MCF 10A (cell line): ENCODE measurements at regions not wholly inside any gene's neighbourhood (a gene's known extent, or its start where the extent isn't known, plus 50 kb on each side); places are given as distances from the start of the nearest gene placed in this dataset.

Experiments used
- BruUV-seq: library from RNA; stranded (reverse); fragments of 400-500 nt; replicated peaks from 2 replicates; lab custom pipeline; 2021; lab: Mats Ljungman, UMichigan
- CTCF ChIA-PET: fragments of 300-600 bp; sonication (Branson Sonifier 250); formaldehyde crosslinking; extraction: SDS; loops from one replicate; lab custom pipeline; 2021; ENCODE audit warnings: antibody characterized with exemption, inconsistent platforms; lab: Yijun Ruan, JAX
- POLR2A ChIA-PET: fragments of 300-600, 350-650 bp; sonication (Branson Sonifier 250); formaldehyde crosslinking; extraction: SDS; loops from one replicate; lab custom pipeline; 2020; ENCODE audit warnings: antibody characterized with exemption, inconsistent platforms; lab: Yijun Ruan, JAX
- DNase-seq: peaks from one replicate; pipeline ENCODE4 v3.0.0-alpha.2; 2018; ENCODE audit not compliant: unreplicated experiment
- H3K27ac Mint-ChIP-seq: one replicate; pipeline ENCODE4 v1.8.0; 2022; ENCODE audit warnings: mild to moderate bottlenecking, low read depth, mixed read lengths; ENCODE audit not compliant: unreplicated experiment
- H3K27me3 Mint-ChIP-seq: one replicate; pipeline ENCODE4 v1.8.0; 2022; ENCODE audit warnings: mixed read lengths; ENCODE audit not compliant: insufficient read depth, unreplicated experiment
- H3K36me3 Mint-ChIP-seq: one replicate; pipeline ENCODE4 v1.8.0; 2022; ENCODE audit warnings: mild to moderate bottlenecking, moderate library complexity, mixed read lengths; ENCODE audit not compliant: insufficient read depth, unreplicated experiment
- H3K4me1 Mint-ChIP-seq: one replicate; pipeline ENCODE4 v1.8.0; 2022; ENCODE audit warnings: mixed read lengths; ENCODE audit not compliant: insufficient read depth, unreplicated experiment
- H3K4me3 Mint-ChIP-seq: one replicate; pipeline ENCODE4 v1.8.0; 2022; ENCODE audit warnings: mild to moderate bottlenecking, moderate library complexity, mixed read lengths; ENCODE audit not compliant: unreplicated experiment
- H3K9me3 Mint-ChIP-seq: one replicate; pipeline ENCODE4 v1.8.0; 2022; ENCODE audit warnings: mixed read lengths; ENCODE audit not compliant: unreplicated experiment
- intact Hi-C: fragments of 100-400 bp; cut with micrococcal nuclease; formaldehyde crosslinking; loops from 2 replicates; pipeline ENCODE4 v1.14.1; 2022
- TF ChIP-seq, protein P1 (sequence below): fragments of 200-600 bp; IDR thresholded peaks from one replicate; pipeline ENCODE4 v1.8.0; 2022; ENCODE audit warnings: antibody characterized with exemption, mild to moderate bottlenecking; ENCODE audit not compliant: unreplicated experiment

GRCh38 chr20:5471368-5471767 is 139.4 kb downstream of the GPCPD1 start:
- CTCF ChIA-PET, result interaction anchor here (0.9 to 1.1 kb wide), 2 partner anchors 266 to 278 kb away, joined by 3 to 6 read pairs; no protein-coding TSS in a partner anchor
- Mint-ChIP-seq H3K27me3 (peaks cover 44% of the 10 kb centered on the region), H3K9me3 (no peaks in the 10 kb centered on the region)

DNA sequence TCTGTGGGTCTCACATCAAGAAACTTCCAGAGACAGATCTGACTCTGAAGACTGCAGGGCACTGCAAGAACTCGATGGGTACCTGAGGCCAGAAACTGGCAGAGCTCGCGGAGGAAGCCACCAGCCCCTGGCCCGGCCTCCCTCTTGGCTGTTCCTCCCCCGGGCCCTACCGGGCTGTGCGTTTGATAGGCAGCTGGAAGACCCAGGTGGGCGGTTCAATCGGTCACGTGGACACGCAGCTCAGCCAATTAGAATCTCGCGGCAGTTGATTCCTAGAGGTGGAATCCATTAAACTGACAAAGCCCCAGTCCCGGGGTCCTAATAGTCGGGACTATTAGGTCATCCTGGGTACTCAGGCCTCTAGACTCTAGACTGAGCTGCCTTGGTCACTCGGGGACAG is 139.9 kb downstream of the GPCPD1 start:
- TF ChIP-seq, protein P1, sequence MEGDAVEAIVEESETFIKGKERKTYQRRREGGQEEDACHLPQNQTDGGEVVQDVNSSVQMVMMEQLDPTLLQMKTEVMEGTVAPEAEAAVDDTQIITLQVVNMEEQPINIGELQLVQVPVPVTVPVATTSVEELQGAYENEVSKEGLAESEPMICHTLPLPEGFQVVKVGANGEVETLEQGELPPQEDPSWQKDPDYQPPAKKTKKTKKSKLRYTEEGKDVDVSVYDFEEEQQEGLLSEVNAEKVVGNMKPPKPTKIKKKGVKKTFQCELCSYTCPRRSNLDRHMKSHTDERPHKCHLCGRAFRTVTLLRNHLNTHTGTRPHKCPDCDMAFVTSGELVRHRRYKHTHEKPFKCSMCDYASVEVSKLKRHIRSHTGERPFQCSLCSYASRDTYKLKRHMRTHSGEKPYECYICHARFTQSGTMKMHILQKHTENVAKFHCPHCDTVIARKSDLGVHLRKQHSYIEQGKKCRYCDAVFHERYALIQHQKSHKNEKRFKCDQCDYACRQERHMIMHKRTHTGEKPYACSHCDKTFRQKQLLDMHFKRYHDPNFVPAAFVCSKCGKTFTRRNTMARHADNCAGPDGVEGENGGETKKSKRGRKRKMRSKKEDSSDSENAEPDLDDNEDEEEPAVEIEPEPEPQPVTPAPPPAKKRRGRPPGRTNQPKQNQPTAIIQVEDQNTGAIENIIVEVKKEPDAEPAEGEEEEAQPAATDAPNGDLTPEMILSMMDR, result no peak
- H3K27ac Mint-ChIP-seq, result no peak overlapping the region
- intact Hi-C loops, result no loop called here
- H3K36me3 Mint-ChIP-seq, result no peaks in the 10 kb centered on the region
- DNase-seq, result no peak
- peaks cover 49% of the 10 kb centered on the region for H3K27me3 Mint-ChIP-seq
- ChIA-PET POLR2A (no interaction called here), CTCF (interaction anchor here (0.5 to 1.1 kb wide), 4 partner anchors 12 to 278 kb away, joined by 3 to 6 read pairs (median 4); no protein-coding TSS in a partner anchor)
- no peak overlapping the region for H3K4me3 Mint-ChIP-seq
- no peaks in the 10 kb centered on the region for H3K4me1 Mint-ChIP-seq
- no peaks in the 10 kb centered on the region for H3K9me3 Mint-ChIP-seq
- no TSS peak for BruUV-seq

More at GRCh38 chr20:5471368-5471767, 139.4 kb downstream of the GPCPD1 start:
- H3K4me3 Mint-ChIP-seq, result no peak overlapping the region
- POLR2A ChIA-PET, result no interaction called here
- intact Hi-C loops, result no loop called here
- no TSS peak for BruUV-seq
- no peaks in the 10 kb centered on the region for H3K36me3 Mint-ChIP-seq
- TF ChIP-seq, protein P1, result no peak
- no peak for DNase-seq
- H3K4me1 Mint-ChIP-seq, result no peaks in the 10 kb centered on the region
- H3K27ac Mint-ChIP-seq, result no peak overlapping the region

DNA sequence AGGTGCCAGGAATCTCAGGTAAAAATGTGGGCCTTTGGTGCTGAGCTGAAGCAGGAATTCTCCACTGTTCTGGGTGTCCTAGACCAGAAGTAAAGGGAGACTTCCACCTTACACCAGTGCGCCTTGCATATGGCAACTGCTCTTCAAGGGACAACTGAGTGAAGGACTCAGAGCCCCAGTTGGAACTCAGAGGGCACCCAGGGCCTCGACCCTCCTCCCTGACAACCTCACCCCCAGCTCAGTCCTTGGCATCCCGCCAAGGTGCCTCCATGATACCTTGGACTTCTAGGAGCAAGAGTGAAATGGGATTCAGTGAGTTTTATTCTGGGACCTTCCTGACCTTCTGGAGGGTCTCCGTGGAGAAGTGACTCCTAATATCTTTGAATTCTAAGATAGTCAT is 140.3 kb downstream of the GPCPD1 start:
- Mint-ChIP-seq H3K9me3 (no peaks in the 10 kb centered on the region), H3K36me3 (no peaks in the 10 kb centered on the region), H3K27ac (no peak overlapping the region), H3K4me1 (no peaks in the 10 kb centered on the region), H3K27me3 (peaks cover 53% of the 10 kb centered on the region), H3K4me3 (no peak overlapping the region)
- DNase-seq, result no peak
- intact Hi-C loops, result no loop called here
- ChIA-PET CTCF (interaction anchor here (0.5 to 1.1 kb wide), 4 partner anchors 13 to 277 kb away, joined by 3 to 6 read pairs (median 4); no protein-coding TSS in a partner anchor), POLR2A (interaction anchor here (0.6 kb wide), 1 partner anchor 1398 kb away, joined by 3 read pairs; no protein-coding TSS in a partner anchor)
- BruUV-seq, result no TSS peak
- TF ChIP-seq, protein P1, result no peak

GRCh38 chr20:5469111-5469510 is 141.7 kb downstream of the GPCPD1 start:
- Mint-ChIP-seq H3K36me3 (no peaks in the 10 kb centered on the region), H3K4me1 (no peaks in the 10 kb centered on the region), H3K27ac (no peak overlapping the region), H3K27me3 (peaks cover 56% of the 10 kb centered on the region), H3K9me3 (no peaks in the 10 kb centered on the region), H3K4me3 (no peak overlapping the region)
- no TSS peak for BruUV-seq
- intact Hi-C loops, result no loop called here
- no peak for DNase-seq
- CTCF ChIA-PET, result interaction anchor here (0.9 to 1.4 kb wide), 2 partner anchors 19 to 39 kb away, joined by 3 read pairs; no protein-coding TSS in a partner anchor
- TF ChIP-seq, protein P1, result no peak
- POLR2A ChIA-PET, result interaction anchor here (0.5 to 0.6 kb wide), 2 partner anchors 87 to 331 kb away, joined by 3 to 5 read pairs; no protein-coding TSS in a partner anchor
